Activated gamma-delta T cell treated with Interleukin-2 at 50 U/mL for 16 hours (primary cell): ENCODE measurements at regions not wholly inside any gene's neighbourhood (a gene's known extent, or its start where the extent isn't known, plus 50 kb on each side); places are given as distances from the start of the nearest gene placed in this dataset.

ENCODE experiments used
- DNase-seq: peaks from one replicate; pipeline ENCODE4 v3.0.0-alpha.2; 2020

DNA sequence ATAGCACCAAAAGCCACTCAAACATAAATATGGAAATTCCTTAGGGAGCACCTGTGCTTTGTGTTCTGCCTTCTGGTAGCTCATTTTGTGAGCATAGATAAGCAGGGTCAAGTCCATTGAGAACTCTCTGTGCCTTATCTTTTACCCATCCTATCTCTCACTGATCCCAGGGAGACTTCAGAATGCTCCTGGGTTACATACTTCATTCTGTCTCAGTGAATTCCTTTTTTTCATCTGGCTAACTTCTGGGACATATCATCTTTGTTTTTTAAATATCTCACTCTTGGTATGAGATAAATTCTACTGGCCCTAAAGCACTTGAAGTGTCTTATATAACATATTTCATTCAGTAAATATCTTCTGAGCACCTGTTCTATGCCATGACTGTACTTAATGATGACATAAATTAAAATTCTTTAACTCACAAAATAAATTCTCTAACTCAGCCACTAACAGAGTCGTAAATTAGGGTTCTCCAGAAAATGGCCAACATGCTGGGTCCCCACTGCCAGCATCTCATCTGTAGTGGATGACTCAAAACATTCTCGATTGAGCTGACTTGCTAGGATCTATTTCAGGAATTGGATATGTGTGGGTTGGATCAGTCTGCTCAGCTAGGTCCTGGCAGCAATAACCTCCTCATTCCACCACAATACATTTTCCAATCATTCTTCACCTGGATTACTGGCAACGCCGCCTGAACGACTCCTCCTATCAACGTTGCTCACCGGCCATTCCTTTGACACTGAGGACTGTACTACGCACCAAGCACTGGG, 170.2 kb downstream of the FOXO1 start:
- DNase-seq, result no peak

DNA sequence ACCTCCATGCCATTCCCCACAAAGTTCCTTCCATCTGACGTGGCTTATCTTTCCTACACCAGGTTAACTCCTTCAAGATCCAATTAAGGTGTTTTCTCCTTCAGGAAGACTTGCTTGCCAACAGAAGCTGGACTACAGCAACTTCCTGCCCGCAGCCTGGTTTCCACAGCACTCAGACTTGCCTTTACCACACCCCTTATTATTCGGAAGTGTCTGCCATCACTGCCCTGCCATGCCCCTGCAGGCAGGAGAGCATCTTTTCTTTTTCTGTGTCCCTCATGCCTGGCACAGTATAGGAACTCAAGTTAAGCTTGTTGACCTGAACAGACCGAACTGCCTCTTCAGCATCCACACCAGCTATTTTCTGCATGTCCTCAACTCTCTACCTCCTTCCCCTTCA, 168.0 kb downstream of the FOXO1 start:
- DNase-seq, result no peak

GRCh38 chr13:40502236-40502635, 164.2 kb downstream of the FOXO1 start:
- DNase-seq, result no peak

- no peak for DNase-seq
Observed at GRCh38 chr13:40503011-40503410, 163.4 kb downstream of the FOXO1 start.

DNA sequence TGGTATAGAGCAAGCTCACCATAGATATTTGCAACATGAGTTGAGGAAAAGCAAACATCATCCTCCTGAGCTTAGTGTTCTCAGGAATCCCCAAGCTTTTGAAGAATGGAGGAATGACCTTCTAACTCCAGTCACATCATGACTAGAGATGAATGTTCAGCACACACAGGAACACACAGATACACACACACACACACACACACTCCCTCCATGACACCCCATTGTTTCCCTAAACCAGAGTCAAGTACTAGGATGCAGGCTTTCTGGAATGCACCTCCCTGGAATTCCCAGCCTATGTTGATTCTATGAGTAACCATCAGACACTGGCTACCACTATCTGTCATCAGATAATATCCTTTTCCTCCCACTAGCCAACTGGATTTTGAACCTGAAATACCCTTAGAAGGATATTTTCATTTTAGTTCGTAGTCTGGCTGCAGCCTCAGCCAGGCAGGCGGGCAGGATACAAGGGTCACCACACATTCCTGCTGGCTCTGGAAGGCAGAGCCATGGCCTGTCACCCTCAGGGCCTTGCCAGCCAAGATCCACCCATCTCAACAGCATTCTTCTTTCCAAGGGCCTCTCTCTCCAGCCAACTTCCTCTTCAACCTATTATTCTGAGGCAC, 162.4 kb downstream of the FOXO1 start:
- no peak for DNase-seq

DNA sequence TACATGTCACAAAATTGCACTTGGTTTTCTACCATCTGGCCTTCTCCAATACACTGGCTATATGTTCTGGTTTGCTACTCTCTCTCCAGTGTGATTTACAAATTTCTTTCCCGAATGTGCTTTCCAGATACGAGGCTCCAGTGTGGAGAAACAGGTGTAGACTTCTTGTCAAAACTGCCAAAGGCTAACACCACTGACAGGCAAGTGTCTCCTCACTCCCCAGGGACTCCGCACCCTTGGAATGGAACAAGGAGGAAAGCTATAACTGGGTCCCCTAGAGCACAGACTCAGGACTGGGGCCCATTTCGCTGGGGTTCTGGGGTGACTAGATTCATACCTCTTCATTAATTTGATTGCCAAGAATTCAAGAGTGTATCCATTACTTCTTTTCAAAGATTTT, 161.8 kb downstream of the FOXO1 start:
- DNase-seq, result no peak

DNA sequence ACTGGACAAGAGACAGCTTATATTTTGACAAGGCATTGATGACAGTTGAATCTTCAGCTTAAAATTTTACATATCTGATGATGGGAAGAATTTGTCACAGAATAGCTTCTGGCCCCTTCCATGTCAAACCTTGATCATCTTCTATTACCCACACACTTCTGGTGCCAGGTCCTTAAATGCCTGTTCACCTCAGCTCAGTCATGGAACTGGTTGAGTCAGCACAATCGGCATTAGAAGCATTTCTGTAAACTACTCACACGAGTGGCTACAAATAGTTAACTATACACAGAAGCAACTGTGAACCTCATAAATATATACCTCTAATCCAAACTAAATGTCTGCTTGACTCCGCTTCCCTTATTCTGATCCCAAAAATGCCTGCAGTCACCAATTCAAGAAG, 161.2 kb downstream of the FOXO1 start:
- DNase-seq, result no peak
